GM23248 (cell line): ENCODE measurements at regions not wholly inside any gene's neighbourhood (a gene's known extent, or its start where the extent isn't known, plus 50 kb on each side); places are given as distances from the start of the nearest gene placed in this dataset.

Source experiments
- DNase-seq: peaks from one replicate; pipeline ENCODE4 v3.0.0-alpha.2; 2015
- H2AFZ ChIP-seq: fragments of 200-600 bp; sonication (generic); 2 replicates; pipeline ENCODE4 v1.6.1; 2016; ENCODE audit warnings: antibody characterized with exemption
- H3F3A ChIP-seq: fragments of 200-600 bp; sonication (generic); 2 replicates; pipeline ENCODE4 v1.6.1; 2016; ENCODE audit warnings: mild to moderate bottlenecking, antibody characterized with exemption, mixed run types; ENCODE audit not compliant: insufficient read depth
- H3K27ac ChIP-seq: fragments of 200-600 bp; sonication (generic); 2 replicates; pipeline ENCODE4 v1.5.1; 2016; ENCODE audit warnings: mild to moderate bottlenecking
- H3K27me3 ChIP-seq: fragments of 200-600 bp; sonication (generic); replicated peaks from 2 replicates; pipeline ENCODE4 v1.6.1; 2016; ENCODE audit warnings: mild to moderate bottlenecking; ENCODE audit not compliant: insufficient read depth
- H3K36me3 ChIP-seq: fragments of 200-600 bp; sonication (generic); 2 replicates; pipeline ENCODE4 v1.6.1; 2016; ENCODE audit warnings: low read depth, mild to moderate bottlenecking
- H3K4me1 ChIP-seq: fragments of 200-600 bp; sonication (generic); 2 replicates; pipeline ENCODE4 v1.6.1; 2016; ENCODE audit warnings: mild to moderate bottlenecking; ENCODE audit not compliant: insufficient read depth
- H3K4me2 ChIP-seq: fragments of 200-600 bp; sonication (generic); one replicate; pipeline ENCODE4 v1.6.1; 2016; ENCODE audit warnings: mild to moderate bottlenecking; ENCODE audit not compliant: unreplicated experiment
- H3K4me3 ChIP-seq: fragments of 200-600 bp; sonication (generic); 2 replicates; pipeline ENCODE4 v1.5.1; 2016; ENCODE audit warnings: mild to moderate bottlenecking
- H3K79me2 ChIP-seq: fragments of 200-600 bp; sonication (generic); 2 replicates; pipeline ENCODE4 v1.6.1; 2016; ENCODE audit warnings: mild to moderate bottlenecking; ENCODE audit not compliant: insufficient read depth
- H3K9ac ChIP-seq: fragments of 200-600 bp; sonication (generic); 2 replicates; pipeline ENCODE4 v1.6.1; 2016; ENCODE audit warnings: mild to moderate bottlenecking
- H3K9me2 ChIP-seq: fragments of 200-600 bp; sonication (generic); 2 replicates; pipeline ENCODE4 v1.6.1; 2016; ENCODE audit warnings: mixed run types, mild to moderate bottlenecking, moderate library complexity; ENCODE audit not compliant: insufficient read depth
- H3K9me3 ChIP-seq: fragments of 200-600 bp; sonication (generic); one replicate; pipeline ENCODE4 v1.6.1; 2017; ENCODE audit warnings: low read depth
- H4K20me1 ChIP-seq: fragments of 200-600 bp; sonication (generic); 2 replicates; pipeline ENCODE4 v1.6.0; 2016; ENCODE audit not compliant: insufficient read depth
- EZH2 ChIP-seq: fragments of 200-600 bp; sonication (generic); IDR thresholded peaks from 2 replicates; pipeline ENCODE4 v1.6.1; 2018; ENCODE audit warnings: antibody characterized with exemption, mild to moderate bottlenecking; ENCODE audit not compliant: insufficient read depth, poor library complexity, severe bottlenecking
- EZH2phosphoT487 ChIP-seq: fragments of 200-600 bp; sonication (generic); IDR thresholded peaks from 2 replicates; pipeline ENCODE4 v1.6.1; 2018; ENCODE audit warnings: antibody characterized with exemption, moderate library complexity, mild to moderate bottlenecking, low read depth; ENCODE audit not compliant: insufficient read depth
- WGBS, 2 experiments: methylation state at CpG; one replicate each; pipeline ENCODE4 v1.1.6; 2015 to 2017; ENCODE audit warnings: low lambda C conversion rate in 2 of 2, low coverage in 1 of 2; ENCODE audit errors: missing lambda C conversion rate in 2 of 2; 5-methylcytosine and 5-hydroxymethylcytosine counted together
- in situ Hi-C: fragments of 300-500 bp; cut with MboI; formaldehyde crosslinking; loops from 2 replicates; pipeline ENCODE4 v1.15.0; 2020

GRCh38 chr19:27972291-27973040 is 1240.5 kb downstream of the UQCRFS1 start:
- no peak overlapping the region for H3K4me2 ChIP-seq

GRCh38 chr19:27971869-27972268 is 1241.1 kb downstream of the UQCRFS1 start:
- Histone ChIP-seq H3K4me3 (no peak overlapping the region), H3K4me2 (no peak overlapping the region), H3K4me1 (no peaks in the 10 kb centered on the region), H3K9me2 (no peaks in the 10 kb centered on the region), H3K79me2 (no peaks in the 10 kb centered on the region), H3K27ac (no peak overlapping the region), H3K27me3 (peaks cover 4% of the 10 kb centered on the region; the same call in 1 of the 2 replicates), H4K20me1 (no peaks in the 10 kb centered on the region), H3K36me3 (no peaks in the 10 kb centered on the region), H3K9me3 (no peaks in the 10 kb centered on the region), H3F3A (no peaks in the 10 kb centered on the region), H2AFZ (no peak overlapping the region), H3K9ac (no peak overlapping the region)
- DNase-seq: no peak
- in situ Hi-C loops: loop anchor here (10.0 to 25.0 kb wide), 2 partner anchors 353 to 740 kb away; no protein-coding TSS in a partner anchor
- WGBS, 2 experiments: 93 to 96% methylated on average over 2 of the region's 2 CpGs
- TF ChIP-seq EZH2phosphoT487: no peak
- TF ChIP-seq EZH2: no peak

More at GRCh38 chr19:27972291-27973040, 1240.5 kb downstream of the UQCRFS1 start:
- no peak for TF ChIP-seq EZH2
- no peak for TF ChIP-seq EZH2phosphoT487
- in situ Hi-C loops: loop anchor here (10.0 to 25.0 kb wide), 2 partner anchors 352 to 740 kb away; no protein-coding TSS in a partner anchor
- Histone ChIP-seq H3K79me2 (no peaks in the 10 kb centered on the region), H3K27me3 (peaks cover 4% of the 10 kb centered on the region; the same call in 1 of the 2 replicates), H2AFZ (no peak overlapping the region), H3K9me3 (no peaks in the 10 kb centered on the region), H3F3A (no peaks in the 10 kb centered on the region), H3K36me3 (no peaks in the 10 kb centered on the region), H3K9ac (no peak overlapping the region), H3K4me3 (no peak overlapping the region), H3K4me1 (no peaks in the 10 kb centered on the region), H4K20me1 (no peaks in the 10 kb centered on the region), H3K9me2 (no peaks in the 10 kb centered on the region), H3K27ac (no peak overlapping the region)
- WGBS, 2 experiments: 36 to 41% methylated on average over 5 of the region's 5 CpGs
- peak; percentile 68 for DNase-seq

- WGBS, 2 experiments: 43 to 46% methylated on average over 5 of the region's 5 CpGs
- H3K4me3 ChIP-seq: no peak overlapping the region
- H3K4me2 ChIP-seq: no peak overlapping the region
- H3K4me1 ChIP-seq: no peaks in the 10 kb centered on the region
- H3K9ac ChIP-seq: no peak overlapping the region
- no peak overlapping the region for H3K27ac ChIP-seq
- in situ Hi-C loops: loop anchor here (10.0 to 25.0 kb wide), 2 partner anchors 354 to 741 kb away; no protein-coding TSS in a partner anchor
- DNase-seq: peak; percentile 13
- no peaks in the 10 kb centered on the region for H3K9me2 ChIP-seq
- H2AFZ ChIP-seq: no peak overlapping the region
- H3F3A ChIP-seq: no peaks in the 10 kb centered on the region
- H4K20me1 ChIP-seq: no peaks in the 10 kb centered on the region
- peaks cover 4% of the 10 kb centered on the region; the same call in 1 of the 2 replicates for H3K27me3 ChIP-seq
- TF ChIP-seq EZH2phosphoT487: no peak
- no peak for TF ChIP-seq EZH2
- no peaks in the 10 kb centered on the region for H3K36me3 ChIP-seq
- H3K9me3 ChIP-seq: no peaks in the 10 kb centered on the region
- H3K79me2 ChIP-seq: no peaks in the 10 kb centered on the region
These were observed 1241.9 kb downstream of the UQCRFS1 start for GRCh38 chr19:27971071-27971470.

GRCh38 chr19:27966390-27966816 is 1246.5 kb downstream of the UQCRFS1 start:
- no peaks in the 10 kb centered on the region for H3K79me2 ChIP-seq
- H3K27me3 ChIP-seq: peaks cover 11% of the 10 kb centered on the region; the same call in 1 of the 2 replicates
- TF ChIP-seq EZH2phosphoT487 (no peak), EZH2 (no peak)
- no peaks in the 10 kb centered on the region for H4K20me1 ChIP-seq
- in situ Hi-C loops: loop anchor here (25.0 kb wide), 1 partner anchor 746 kb away; no protein-coding TSS in a partner anchor
- H3K4me1 ChIP-seq: no peaks in the 10 kb centered on the region
- no peaks in the 10 kb centered on the region for H3K9me2 ChIP-seq
- H3K36me3 ChIP-seq: no peaks in the 10 kb centered on the region
- H3K9ac ChIP-seq: no peak overlapping the region
- H3K27ac ChIP-seq: no peak overlapping the region
- H2AFZ ChIP-seq: no peak overlapping the region
- H3F3A ChIP-seq: no peaks in the 10 kb centered on the region
- DNase-seq: peak; percentile 48
- WGBS, 2 experiments: 13 to 25% methylated on average over 2 of the region's 2 CpGs
- H3K9me3 ChIP-seq: no peaks in the 10 kb centered on the region
- H3K4me2 ChIP-seq: no peak overlapping the region
- no peak overlapping the region for H3K4me3 ChIP-seq
